ENCODE measurements at regions not wholly inside any gene's neighbourhood (a gene's known extent, or its start where the extent isn't known, plus 50 kb on each side); places are given as distances from the start of the nearest gene placed in this dataset.

DNA sequence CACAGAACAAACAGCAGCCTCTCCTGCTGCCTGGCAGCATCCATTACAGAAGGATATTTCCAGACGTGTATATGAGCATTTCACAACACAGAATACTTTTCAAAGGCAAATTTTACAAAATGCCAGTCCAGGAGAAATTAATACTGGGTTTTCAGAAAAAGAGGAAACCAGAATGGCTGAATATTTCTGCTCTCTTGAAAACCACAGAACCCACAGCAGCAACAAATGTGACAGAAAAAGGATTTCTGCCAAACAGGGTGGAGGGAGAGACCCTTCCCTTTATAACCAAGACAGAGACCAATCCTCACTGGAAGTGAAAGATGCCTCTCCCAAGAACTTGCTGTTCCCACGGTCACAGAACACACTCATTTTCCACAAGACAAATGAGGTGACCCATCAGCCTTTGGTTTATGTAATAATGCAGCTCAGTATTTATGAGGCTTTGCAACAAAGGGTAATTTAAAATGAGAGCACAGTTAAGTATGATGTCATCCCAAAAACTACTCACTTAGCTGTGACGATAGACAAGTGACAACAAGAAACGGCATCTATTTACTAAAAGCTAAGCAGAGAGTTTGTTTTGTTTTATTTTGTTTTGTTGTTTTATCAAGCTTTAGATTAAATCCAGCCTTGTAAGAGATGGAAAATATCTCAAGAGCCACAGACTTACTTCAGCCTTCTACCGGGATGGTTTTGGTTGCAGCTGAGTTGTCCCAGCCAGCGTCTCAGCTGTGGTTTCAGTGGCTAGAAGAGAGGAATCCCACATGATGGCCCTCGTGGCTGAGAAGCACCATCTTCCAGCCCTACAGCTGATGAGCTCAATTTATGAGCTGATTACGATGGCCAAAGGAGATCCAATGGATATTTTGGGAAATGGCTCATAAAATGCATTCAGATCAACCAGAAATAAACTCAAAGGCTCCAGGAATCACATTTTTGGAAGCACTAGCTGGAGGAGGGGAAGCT lies 249.3 kb upstream of the AGAP1 start:
- H3K27me3 ChIP-seq (ENCODE audit: control insufficient read depth in 2 of 2, insufficient read depth in 2 of 2, low read length in 2 of 2): no peaks in the 10 kb centered on the region
- H3K4me2 ChIP-seq (ENCODE audit: insufficient read depth, low read length): no peak overlapping the region
- no peak overlapping the region for H3K27ac ChIP-seq (ENCODE audit: insufficient read depth, low read depth, low read length)
- H3K36me3 ChIP-seq (ENCODE audit: control insufficient read depth in 2 of 2, extremely low read depth in 1 of 2, insufficient read depth in 2 of 2, low read length in 2 of 2): no peaks in the 10 kb centered on the region
- H3K79me2 ChIP-seq (ENCODE audit: control insufficient read depth, insufficient read depth, low read length): no peaks in the 10 kb centered on the region
- ChIA-PET POLR2A (no interaction called here), CTCF (interaction anchor here (0.7 kb wide), 1 partner anchor 18 kb away, joined by 3 read pairs; no protein-coding TSS in a partner anchor)
- DNase-seq (ENCODE audit: low read depth, low spot score) (no peak), FAIRE-seq (no peak)
- no peak overlapping the region for H2AFZ ChIP-seq (ENCODE audit: low read depth, low read length)
- H3K9ac ChIP-seq (replicated peaks; ENCODE audit: extremely low read depth, insufficient read depth, low read length): no peak overlapping the region
- TF ChIP-seq EZH2 (IDR thresholded peaks at IDR 0.05; ENCODE audit: borderline replicate concordance, low read depth, low read length, severe bottlenecking) (no peak), JUN (IDR thresholded peaks at IDR 0.05; ENCODE audit: borderline replicate concordance, insufficient read depth, insufficient read length, low read depth) (peak; percentile 7), MYC (IDR thresholded peaks at IDR 0.05; ENCODE audit: low read depth, low read length) (no peak)
- H3K4me1 ChIP-seq (ENCODE audit: control insufficient read depth, extremely low read depth, insufficient read depth, low read length): no peaks in the 10 kb centered on the region
- no peak overlapping the region for H3K4me3 ChIP-seq (replicated peaks in 1 of 3; ENCODE audit: insufficient read depth in 1 of 3, low read depth in 1 of 3, low read length in 3 of 3)
- no peaks in the 10 kb centered on the region for H3K9me3 ChIP-seq (replicated peaks; ENCODE audit: control insufficient read depth, insufficient read depth, low read length)
- intact Hi-C loops (cut with micrococcal nuclease): no loop called here
- no peaks in the 10 kb centered on the region for H4K20me1 ChIP-seq (replicated peaks; ENCODE audit: control insufficient read depth, extremely low read depth, insufficient read depth, low read length)
- no TSS peak for BruUV-seq (replicated peaks)
- dilution Hi-C loops (cut with MboI; ENCODE audit: extremely low pct_ligation_motif_present, low sequenced_read_pairs): no loop called here
- no peaks in the 10 kb centered on the region for H3K9me1 ChIP-seq (replicated peaks; ENCODE audit: control insufficient read depth, extremely low read depth, insufficient read depth, low read length)

DNA sequence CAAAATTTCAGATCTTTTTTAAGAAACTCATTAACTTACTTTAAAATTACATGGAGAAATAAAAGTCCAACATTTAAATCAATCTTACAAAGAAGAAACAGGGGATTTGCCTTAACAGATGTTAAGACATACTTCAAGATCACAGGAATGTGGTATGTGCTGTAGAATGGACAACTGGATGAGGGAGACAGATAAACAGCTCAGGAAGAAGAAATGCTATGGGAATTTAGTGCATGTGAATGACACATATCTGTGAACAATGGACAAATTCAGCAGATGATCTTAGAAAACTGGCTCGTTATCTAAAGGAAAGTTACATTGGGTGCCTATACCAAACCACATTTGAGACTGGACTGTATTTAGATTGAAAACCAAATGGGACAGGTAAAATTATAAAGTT lies 246.8 kb upstream of the AGAP1 start:
- Histone ChIP-seq H3K9ac (replicated peaks; ENCODE audit: extremely low read depth, insufficient read depth, low read length) (no peak overlapping the region), H2AFZ (ENCODE audit: low read depth, low read length) (no peak overlapping the region), H3K79me2 (ENCODE audit: control insufficient read depth, insufficient read depth, low read length) (no peaks in the 10 kb centered on the region), H3K4me3 (replicated peaks in 1 of 3; ENCODE audit: insufficient read depth in 1 of 3, low read depth in 1 of 3, low read length in 3 of 3) (no peak overlapping the region), H3K9me1 (replicated peaks; ENCODE audit: control insufficient read depth, extremely low read depth, insufficient read depth, low read length) (no peaks in the 10 kb centered on the region), H3K36me3 (ENCODE audit: control insufficient read depth in 2 of 2, extremely low read depth in 1 of 2, insufficient read depth in 2 of 2, low read length in 2 of 2) (no peaks in the 10 kb centered on the region), H3K27ac (ENCODE audit: insufficient read depth, low read depth, low read length) (no peak overlapping the region), H4K20me1 (replicated peaks; ENCODE audit: control insufficient read depth, extremely low read depth, insufficient read depth, low read length) (no peaks in the 10 kb centered on the region), H3K27me3 (ENCODE audit: control insufficient read depth in 2 of 2, insufficient read depth in 2 of 2, low read length in 2 of 2) (no peaks in the 10 kb centered on the region), H3K4me2 (ENCODE audit: insufficient read depth, low read length) (no peak overlapping the region), H3K4me1 (ENCODE audit: control insufficient read depth, extremely low read depth, insufficient read depth, low read length) (no peaks in the 10 kb centered on the region), H3K9me3 (replicated peaks; ENCODE audit: control insufficient read depth, insufficient read depth, low read length) (no peaks in the 10 kb centered on the region)
- ChIA-PET POLR2A (no interaction called here), CTCF (no interaction called here)
- no peak for TF ChIP-seq GATA2 (IDR thresholded peaks at IDR 0.05; ENCODE audit: insufficient read depth, insufficient read length, low read depth, low read length)
- TF ChIP-seq, protein P1, sequence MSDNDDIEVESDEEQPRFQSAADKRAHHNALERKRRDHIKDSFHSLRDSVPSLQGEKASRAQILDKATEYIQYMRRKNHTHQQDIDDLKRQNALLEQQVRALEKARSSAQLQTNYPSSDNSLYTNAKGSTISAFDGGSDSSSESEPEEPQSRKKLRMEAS (IDR thresholded peaks at IDR 0.05; ENCODE audit: insufficient read depth, insufficient read length): no peak
- no peak for TF ChIP-seq FOS (IDR thresholded peaks at IDR 0.05; ENCODE audit: borderline replicate concordance, insufficient read depth, low read length)
- no peak for TF ChIP-seq POLR2AphosphoS5 (IDR thresholded peaks at IDR 0.05; ENCODE audit: insufficient read depth, low read depth, low read length)
- TF ChIP-seq EZH2 (IDR thresholded peaks at IDR 0.05; ENCODE audit: borderline replicate concordance, low read depth, low read length, severe bottlenecking): no peak
- TF ChIP-seq POLR2A (IDR thresholded peaks at IDR 0.05; ENCODE audit: low read depth, low read length): no peak
- TF ChIP-seq MYC (IDR thresholded peaks at IDR 0.05; ENCODE audit: low read depth, low read length): no peak
- TF ChIP-seq, protein P2, sequence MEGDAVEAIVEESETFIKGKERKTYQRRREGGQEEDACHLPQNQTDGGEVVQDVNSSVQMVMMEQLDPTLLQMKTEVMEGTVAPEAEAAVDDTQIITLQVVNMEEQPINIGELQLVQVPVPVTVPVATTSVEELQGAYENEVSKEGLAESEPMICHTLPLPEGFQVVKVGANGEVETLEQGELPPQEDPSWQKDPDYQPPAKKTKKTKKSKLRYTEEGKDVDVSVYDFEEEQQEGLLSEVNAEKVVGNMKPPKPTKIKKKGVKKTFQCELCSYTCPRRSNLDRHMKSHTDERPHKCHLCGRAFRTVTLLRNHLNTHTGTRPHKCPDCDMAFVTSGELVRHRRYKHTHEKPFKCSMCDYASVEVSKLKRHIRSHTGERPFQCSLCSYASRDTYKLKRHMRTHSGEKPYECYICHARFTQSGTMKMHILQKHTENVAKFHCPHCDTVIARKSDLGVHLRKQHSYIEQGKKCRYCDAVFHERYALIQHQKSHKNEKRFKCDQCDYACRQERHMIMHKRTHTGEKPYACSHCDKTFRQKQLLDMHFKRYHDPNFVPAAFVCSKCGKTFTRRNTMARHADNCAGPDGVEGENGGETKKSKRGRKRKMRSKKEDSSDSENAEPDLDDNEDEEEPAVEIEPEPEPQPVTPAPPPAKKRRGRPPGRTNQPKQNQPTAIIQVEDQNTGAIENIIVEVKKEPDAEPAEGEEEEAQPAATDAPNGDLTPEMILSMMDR (IDR thresholded peaks at IDR 0.05; ENCODE audit: extremely low read depth in 1 of 2, insufficient read depth in 1 of 2, low read depth in 1 of 2, low read length in 2 of 2): no peak
- TF ChIP-seq JUN (IDR thresholded peaks at IDR 0.05; ENCODE audit: borderline replicate concordance, insufficient read depth, insufficient read length, low read depth): no peak
- no peak for DNase-seq (ENCODE audit: low read depth, low spot score)
- intact Hi-C loops (cut with micrococcal nuclease): no loop called here
- no peak for FAIRE-seq
- no TSS peak for BruUV-seq (replicated peaks)
- dilution Hi-C loops (cut with MboI; ENCODE audit: extremely low pct_ligation_motif_present, low sequenced_read_pairs): no loop called here
